ENCODE measurements at regions not wholly inside any gene's neighbourhood (a gene's known extent, or its start where the extent isn't known, plus 50 kb on each side); places are given as distances from the start of the nearest gene placed in this dataset.

DNA sequence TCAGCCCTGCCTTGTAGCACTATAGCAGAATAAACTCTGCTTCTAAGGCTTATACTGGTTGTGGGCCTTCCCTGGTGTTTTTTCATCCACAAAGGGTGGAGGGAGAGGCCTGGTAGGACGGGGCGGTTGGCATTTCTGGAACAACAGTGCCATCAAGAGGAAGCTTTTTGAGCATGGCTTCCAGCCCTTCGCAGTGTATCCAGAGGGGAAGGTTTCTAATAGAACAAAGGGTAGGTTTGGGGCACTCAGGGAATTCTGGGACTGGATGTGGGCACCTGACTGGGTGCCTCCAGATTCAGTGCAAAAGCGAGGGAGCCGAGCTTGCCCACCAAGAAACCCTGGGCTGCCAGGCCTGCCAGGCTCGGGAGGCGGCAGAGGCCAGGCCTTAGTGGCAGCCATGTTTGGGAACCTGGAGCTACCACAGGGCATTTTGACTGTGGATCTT is 229.6 kb upstream of the AGTR2 start:
- DNase-seq (ENCODE audit: low read depth in 2 of 2): peak; percentile 7 to 12
- TF ChIP-seq, protein P1, sequence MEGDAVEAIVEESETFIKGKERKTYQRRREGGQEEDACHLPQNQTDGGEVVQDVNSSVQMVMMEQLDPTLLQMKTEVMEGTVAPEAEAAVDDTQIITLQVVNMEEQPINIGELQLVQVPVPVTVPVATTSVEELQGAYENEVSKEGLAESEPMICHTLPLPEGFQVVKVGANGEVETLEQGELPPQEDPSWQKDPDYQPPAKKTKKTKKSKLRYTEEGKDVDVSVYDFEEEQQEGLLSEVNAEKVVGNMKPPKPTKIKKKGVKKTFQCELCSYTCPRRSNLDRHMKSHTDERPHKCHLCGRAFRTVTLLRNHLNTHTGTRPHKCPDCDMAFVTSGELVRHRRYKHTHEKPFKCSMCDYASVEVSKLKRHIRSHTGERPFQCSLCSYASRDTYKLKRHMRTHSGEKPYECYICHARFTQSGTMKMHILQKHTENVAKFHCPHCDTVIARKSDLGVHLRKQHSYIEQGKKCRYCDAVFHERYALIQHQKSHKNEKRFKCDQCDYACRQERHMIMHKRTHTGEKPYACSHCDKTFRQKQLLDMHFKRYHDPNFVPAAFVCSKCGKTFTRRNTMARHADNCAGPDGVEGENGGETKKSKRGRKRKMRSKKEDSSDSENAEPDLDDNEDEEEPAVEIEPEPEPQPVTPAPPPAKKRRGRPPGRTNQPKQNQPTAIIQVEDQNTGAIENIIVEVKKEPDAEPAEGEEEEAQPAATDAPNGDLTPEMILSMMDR (IDR thresholded peaks at IDR 0.05; ENCODE audit: low read depth, low read length): no peak
- H3K4me3 ChIP-seq (replicated peaks in 1 of 2; ENCODE audit: low read depth in 2 of 2, low read length in 2 of 2): no peak overlapping the region

DNA sequence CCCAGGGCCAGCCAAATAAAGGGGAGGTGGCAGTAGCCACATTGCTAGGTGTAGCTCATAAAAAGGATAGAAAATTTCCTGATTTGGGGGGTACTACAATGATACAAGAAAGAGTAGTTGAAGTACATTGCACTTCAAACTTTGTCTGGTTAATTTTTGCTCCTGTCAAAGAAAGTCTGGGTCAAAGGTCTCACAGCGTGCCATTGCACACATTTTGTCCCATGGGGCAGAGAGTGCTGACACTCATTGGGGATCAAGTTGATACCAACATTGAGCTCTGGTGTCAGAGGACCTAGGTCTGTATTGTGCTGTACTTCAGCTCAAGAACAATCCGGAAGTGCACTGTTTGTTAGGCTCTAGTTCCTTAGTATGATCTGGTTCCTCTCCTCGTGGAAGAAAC is 229.2 kb upstream of the AGTR2 start:
- no peak overlapping the region for H3K4me3 ChIP-seq (replicated peaks in 1 of 2; ENCODE audit: low read depth in 2 of 2, low read length in 2 of 2)
- TF ChIP-seq, protein P1 (IDR thresholded peaks at IDR 0.05; ENCODE audit: low read depth, low read length): no peak
- no peak for DNase-seq (ENCODE audit: low read depth in 2 of 2)

DNA sequence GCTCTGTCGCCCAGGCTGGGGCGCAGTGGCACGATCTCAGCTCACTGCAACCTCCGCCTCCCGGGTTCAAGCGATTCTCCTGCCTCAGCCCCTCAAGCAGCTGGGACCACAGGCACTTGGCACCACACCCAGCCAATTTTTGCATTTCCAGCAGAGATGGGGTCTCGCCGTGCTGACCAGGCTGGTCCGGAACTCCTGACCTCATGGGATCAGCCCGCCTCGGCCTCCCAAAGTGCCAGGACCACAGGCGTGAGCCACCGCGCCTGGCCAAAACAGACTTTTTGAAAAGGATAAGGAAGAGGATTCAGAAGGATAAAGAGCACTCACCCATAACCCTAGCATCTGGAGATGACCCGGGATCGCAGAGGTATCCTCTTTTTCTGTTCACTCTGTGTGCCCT is 224.5 kb upstream of the AGTR2 start:
- no peak for DNase-seq (ENCODE audit: low read depth in 2 of 2)
- no peak overlapping the region for H3K4me3 ChIP-seq (replicated peaks in 1 of 2; ENCODE audit: low read depth in 2 of 2, low read length in 2 of 2)
- TF ChIP-seq, protein P1 (IDR thresholded peaks at IDR 0.05; ENCODE audit: low read depth, low read length): no peak

DNA sequence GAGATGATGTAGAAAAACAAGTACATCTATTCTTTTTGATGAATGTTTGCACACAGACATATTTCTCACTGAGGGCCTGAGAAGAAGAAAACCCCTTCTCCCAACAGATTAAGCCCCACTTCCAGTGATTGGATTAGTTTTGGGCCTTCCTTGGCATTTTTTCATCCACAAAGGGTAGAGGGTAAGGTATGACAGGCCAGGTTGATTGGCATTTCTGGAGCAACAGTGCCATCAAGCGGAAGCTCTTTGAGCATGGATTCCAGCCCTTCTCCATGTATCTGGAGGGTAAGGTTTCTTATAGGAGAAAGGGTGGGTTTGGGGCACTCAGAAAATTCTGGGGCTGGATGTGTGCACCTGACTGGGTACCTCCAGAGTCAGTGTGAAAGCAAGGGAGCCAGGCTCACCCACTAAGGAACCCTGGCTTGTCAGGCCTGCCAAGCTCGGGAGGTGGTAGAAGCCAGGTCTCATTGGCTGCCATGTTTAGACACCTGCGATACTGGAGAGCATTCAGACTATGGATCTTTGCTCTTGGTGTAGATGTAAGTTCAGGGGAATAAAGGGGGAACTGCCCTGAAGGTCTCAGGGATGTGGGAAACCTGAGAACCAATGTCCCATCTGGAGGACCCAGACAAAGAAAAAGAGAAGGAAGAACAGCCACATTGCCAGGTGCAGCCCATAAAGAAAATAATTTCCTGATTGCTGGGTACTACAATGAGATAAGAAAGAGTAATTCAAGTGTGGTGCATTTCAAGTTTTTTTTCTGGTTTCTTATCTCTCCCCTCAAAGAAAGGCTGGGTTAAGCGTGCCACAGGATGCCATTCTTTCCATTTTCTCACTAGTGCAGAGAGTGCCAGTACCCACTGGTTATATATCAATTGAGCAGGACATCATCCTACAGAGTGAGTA is 222.3 kb upstream of the AGTR2 start:
- TF ChIP-seq, protein P1 (IDR thresholded peaks at IDR 0.05; ENCODE audit: low read depth, low read length): no peak
- no peak overlapping the region for H3K4me3 ChIP-seq (replicated peaks in 1 of 2; ENCODE audit: low read depth in 2 of 2, low read length in 2 of 2)
- no peak for DNase-seq (ENCODE audit: low read depth in 2 of 2)

DNA sequence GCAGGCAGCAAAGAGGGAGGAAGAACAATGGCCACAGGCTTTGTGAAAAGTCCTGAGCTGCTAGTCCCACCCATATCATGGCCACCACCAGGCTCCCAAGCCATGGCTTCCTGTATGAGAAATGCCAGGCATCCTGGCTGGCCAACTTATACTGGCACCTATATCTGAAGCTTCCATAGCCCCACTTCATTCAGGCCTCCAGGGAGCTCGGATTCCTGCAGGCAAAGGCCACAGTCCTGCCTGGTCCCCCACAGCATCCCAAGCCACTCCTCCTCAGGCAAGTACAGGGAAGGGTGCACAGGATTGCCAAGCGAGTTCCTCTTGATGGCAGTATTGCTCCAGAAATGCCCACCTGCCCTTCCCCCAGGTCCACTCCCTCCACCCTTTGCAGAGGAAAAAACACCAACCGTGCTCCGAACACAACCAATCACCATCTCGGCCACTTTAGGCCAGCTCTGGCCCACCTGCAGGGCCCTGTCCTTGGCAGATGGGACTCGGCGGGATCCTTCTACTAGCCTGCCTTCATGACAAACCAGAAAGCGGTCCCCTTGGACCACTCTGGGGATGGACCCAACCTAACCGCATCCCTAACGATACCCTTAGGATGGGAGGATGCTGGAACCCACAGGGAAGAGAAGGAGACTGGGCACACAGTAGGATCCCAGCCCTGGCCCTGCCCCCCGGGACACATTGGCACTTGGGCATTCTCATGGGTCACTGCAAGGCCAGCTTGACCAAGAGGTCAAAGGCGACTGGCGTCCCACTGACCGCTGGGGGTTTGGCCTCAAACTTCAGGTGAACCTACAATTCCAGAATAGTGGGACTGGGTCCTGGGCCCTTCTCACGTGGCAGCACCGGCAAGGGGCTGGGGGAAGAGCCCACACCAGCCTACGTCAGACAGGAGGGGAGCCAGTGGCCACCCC is 220.4 kb upstream of the AGTR2 start:
- H3K4me3 ChIP-seq (replicated peaks in 1 of 2; ENCODE audit: low read depth in 2 of 2, low read length in 2 of 2): no peak overlapping the region
- TF ChIP-seq, protein P1 (IDR thresholded peaks at IDR 0.05; ENCODE audit: low read depth, low read length): no peak
- DNase-seq (ENCODE audit: low read depth in 2 of 2): no peak

DNA sequence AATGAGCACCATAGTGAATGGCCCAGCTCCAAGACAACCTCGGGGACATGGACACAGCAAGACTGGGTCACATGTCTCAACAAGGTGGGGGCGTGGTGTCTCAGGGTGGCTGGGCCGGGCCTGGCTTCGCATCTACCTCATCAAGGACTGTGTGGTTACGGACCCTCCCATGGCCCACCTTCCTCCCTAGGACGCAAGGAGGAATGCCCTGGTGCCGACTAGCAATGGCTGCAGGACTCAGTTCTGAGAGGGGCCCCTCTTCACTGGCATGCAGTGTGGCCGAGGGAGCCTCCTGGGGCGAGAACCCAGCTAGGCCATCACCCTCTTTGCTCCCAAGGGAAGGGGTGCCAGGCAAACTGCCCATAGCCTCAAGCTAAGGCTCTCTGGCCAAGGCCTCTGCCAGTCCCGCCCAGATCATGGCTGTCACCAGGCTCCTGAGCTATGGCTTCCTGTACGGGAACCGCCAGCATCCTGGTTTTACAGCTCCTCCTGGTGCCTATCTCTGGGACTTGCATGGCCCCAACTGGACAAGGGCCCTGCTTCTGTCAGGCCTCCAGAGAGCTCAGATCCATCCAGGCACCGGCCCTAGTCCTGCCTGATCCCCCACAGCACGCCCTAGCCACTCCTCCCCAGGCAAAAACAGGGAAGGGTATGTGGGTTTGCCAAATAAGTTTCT is 218.0 kb upstream of the AGTR2 start:
- TF ChIP-seq, protein P1 (IDR thresholded peaks at IDR 0.05; ENCODE audit: low read depth, low read length): no peak

More for the DNA sequence above, 218.0 kb upstream of the AGTR2 start:
- no peak for DNase-seq (ENCODE audit: low read depth in 2 of 2)
- H3K4me3 ChIP-seq (replicated peaks in 1 of 2; ENCODE audit: low read depth in 2 of 2, low read length in 2 of 2): no peak overlapping the region

All from cardiac fibroblast (primary cell).